GM21576 (cell line): ENCODE measurements at regions not wholly inside any gene's neighbourhood (a gene's known extent, or its start where the extent isn't known, plus 50 kb on each side); places are given as distances from the start of the nearest gene placed in this dataset.
"Not testable (repeated sequence)": the region's sequence is repeated elsewhere in the genome, so short reads cannot be mapped to it uniquely, and the experiment has no call there.

Source experiments
- ATAC-seq: cut with Tn5 transposase; IDR thresholded peaks from one replicate; pipeline ENCODE4 v1.9.1; 2021; ENCODE audit warnings: mild to moderate bottlenecking, moderate library complexity; ENCODE audit not compliant: unreplicated experiment

- no peak for ATAC-seq
These were observed 614.6 kb upstream of the SPRY2 start for GRCh38 chr13:80955501-80955900.

- no peak for ATAC-seq
These were observed 611.2 kb upstream of the SPRY2 start for GRCh38 chr13:80952158-80952557.

GRCh38 chr13:80946008-80946802 is 605.3 kb upstream of the SPRY2 start:
- ATAC-seq = no peak

GRCh38 chr13:80945328-80945727 is 604.4 kb upstream of the SPRY2 start:
- ATAC-seq = no peak

GRCh38 chr13:80939581-80939980 is 598.7 kb upstream of the SPRY2 start:
- no peak for ATAC-seq

GRCh38 chr13:80931766-80932165 is 590.8 kb upstream of the SPRY2 start:
- no peak for ATAC-seq

- no peak for ATAC-seq
These were observed 590.2 kb upstream of the SPRY2 start for GRCh38 chr13:80931118-80931517.

GRCh38 chr13:80928241-80928640 is 587.3 kb upstream of the SPRY2 start:
- no peak for ATAC-seq

DNA sequence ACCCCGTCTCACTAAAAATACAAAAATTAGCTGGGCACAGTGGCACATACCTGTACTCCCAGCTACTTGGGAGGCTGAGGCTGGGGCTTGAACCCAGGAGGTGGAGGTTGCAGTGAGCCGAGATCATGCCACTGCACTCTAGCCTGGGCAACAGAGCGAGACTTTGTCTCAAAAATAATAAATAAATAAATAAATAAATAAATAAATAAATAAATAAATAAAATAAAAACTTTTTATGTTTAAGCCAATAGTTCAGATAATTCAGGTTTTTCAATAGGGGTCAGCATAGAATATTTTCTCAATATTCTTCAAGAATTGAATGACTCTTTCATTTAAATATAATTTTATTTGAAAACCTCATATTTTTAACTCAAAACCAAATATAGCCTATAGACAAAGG is 585.1 kb upstream of the SPRY2 start:
- not testable (repeated sequence) for ATAC-seq

DNA sequence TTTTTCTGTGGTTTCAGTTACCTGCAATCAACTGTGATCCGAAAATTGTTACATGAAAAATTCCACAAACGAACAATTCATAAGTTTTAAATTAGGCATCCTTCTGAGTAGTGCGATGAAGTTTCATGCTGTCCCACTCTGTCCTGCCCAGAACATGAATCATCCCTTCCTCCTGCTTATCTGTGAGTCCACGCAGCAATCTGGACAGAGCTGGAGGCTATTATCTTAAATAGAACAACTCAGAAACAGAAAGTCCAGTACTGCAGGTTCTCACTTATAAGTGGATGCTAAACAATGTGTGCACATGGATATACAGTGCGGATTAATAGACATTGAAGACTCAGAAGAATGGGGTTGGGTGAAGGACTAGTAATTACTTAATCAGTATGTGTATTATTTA is 583.7 kb upstream of the SPRY2 start:
- ATAC-seq = no peak

- no peak for ATAC-seq
These were observed 583.0 kb upstream of the SPRY2 start for GRCh38 chr13:80923907-80924306.

DNA sequence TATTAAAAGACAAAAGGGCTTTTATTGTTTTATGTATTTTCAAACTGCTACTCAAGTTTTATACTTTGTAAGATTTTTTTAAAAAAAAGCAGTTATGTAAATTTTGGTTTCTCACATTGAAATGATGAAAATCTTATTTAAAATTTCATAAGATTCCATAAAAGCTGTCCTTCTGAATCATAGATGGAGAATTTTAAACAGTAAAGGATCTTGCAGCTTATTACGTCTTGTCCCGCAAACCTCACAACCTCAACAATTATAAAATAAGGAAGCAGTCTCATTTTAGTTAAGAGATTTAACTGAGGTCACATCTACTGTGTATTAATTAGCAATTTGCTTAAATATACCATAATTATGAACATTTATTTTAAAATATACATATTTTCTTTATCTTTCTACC is 581.0 kb upstream of the SPRY2 start:
- ATAC-seq = no peak

GRCh38 chr13:80921541-80921940 is 580.6 kb upstream of the SPRY2 start:
- ATAC-seq = no peak

- no peak for ATAC-seq
These were observed 565.9 kb upstream of the SPRY2 start for GRCh38 chr13:80906860-80907259.

DNA sequence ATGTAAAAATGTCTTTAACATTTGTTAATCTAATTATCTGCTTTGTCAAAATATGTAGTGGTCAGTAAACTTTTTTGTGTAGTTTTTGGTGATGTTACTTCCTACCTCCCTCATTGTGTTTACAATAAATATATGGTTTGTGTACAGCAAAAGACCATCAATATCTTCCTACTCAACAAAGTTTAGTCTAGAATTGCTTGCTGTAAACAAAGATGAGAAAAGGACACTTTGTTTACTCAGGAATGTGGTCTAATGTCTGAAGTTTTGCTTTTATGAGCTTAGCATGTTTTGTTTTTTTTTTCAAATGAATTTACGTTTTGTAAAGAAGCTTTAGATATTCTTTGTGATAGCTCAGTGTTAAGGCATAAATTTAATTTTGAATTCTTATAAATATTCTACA is 563.5 kb upstream of the SPRY2 start:
- ATAC-seq = no peak

- ATAC-seq = no peak
These were observed 563.0 kb upstream of the SPRY2 start for GRCh38 chr13:80903911-80904310.

DNA sequence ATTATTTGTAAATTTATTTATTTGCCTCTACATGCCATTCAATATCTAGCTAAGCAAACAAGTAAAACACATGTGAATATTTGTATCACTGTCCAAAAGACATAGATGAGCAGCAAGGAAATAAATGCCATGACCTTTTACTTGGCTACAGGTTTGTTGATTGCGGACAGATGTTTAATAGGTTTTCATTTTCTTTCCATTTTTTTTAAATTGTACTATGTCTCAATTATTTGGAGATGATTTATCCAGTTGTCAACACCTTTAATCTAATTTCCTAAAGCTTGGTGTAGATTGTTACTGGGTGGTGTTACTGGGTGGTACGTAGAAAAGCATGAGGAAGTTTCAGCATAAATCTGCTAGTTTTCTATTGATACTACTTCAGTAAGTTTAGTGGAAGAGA is 560.6 kb upstream of the SPRY2 start:
- no peak for ATAC-seq

GRCh38 chr13:80901111-80901510 is 560.2 kb upstream of the SPRY2 start:
- ATAC-seq = no peak

GRCh38 chr13:80900561-80900960 is 559.6 kb upstream of the SPRY2 start:
- ATAC-seq = no peak

DNA sequence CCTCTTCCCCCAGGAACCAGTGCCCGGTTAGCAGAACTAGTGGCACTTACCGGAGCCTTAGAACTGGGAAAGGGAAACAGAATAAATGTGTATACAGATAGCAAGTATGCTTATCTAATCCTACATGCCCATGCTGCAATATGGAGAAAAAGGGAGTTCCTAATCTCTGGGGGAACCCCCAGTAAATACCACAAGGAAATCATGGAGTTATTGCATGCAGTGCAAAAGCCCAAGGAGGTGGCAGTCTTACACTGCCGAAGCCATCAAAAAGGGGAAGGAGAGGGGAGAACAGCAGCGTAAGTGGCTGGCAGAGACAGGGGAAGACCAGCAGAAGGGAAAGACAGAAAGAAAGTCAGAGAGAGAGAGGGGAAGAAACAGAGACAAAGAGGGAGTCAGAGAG is 556.7 kb upstream of the SPRY2 start:
- not testable (repeated sequence) for ATAC-seq

GRCh38 chr13:80894917-80895316 is 554.0 kb upstream of the SPRY2 start:
- ATAC-seq = no peak

GRCh38 chr13:80889829-80890228 is 548.9 kb upstream of the SPRY2 start:
- no peak for ATAC-seq

DNA sequence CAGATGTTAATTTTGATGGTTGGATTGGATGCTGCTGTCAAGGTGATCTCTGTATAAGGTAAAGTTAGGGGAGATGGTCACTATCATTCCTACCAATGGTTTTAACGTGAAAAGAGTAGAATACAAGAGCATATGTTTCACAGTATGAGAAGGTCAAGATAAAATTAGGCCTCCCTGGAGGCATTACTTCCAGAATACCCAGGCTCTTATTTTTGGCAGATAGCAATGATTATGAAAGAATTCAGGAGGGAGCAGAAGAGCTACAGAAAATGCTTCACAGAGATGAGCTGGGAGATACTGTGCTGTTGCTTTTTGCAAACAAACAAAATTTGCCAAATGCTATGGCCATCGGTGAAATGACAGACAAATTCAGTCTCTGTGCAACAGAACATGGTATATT is 547.5 kb upstream of the SPRY2 start:
- ATAC-seq = no peak
